ENCODE measurements at regions not wholly inside any gene's neighbourhood (a gene's known extent, or its start where the extent isn't known, plus 50 kb on each side); places are given as distances from the start of the nearest gene placed in this dataset.

- Mint-ChIP-seq H3K4me1 (ENCODE audit: low read depth) (no peaks in the 10 kb centered on the region), H3K36me3 (ENCODE audit: low read depth) (no peaks in the 10 kb centered on the region), H3K27ac (ENCODE audit: unreplicated experiment) (no peak overlapping the region), H3K4me3 (ENCODE audit: unreplicated experiment) (no peak overlapping the region), H3K9me3 (ENCODE audit: low read depth) (peaks cover 2% of the 10 kb centered on the region), H3K27me3 (ENCODE audit: low read depth) (peaks cover 21% of the 10 kb centered on the region)
- no peak for TF ChIP-seq CTCF (IDR thresholded peaks at IDR 0.05)
- peak; percentile 59 for DNase-seq (ENCODE audit: low spot score)
Measured at GRCh38 chr13:112165712-112166111, 98.8 kb downstream of the SOX1 start.

DNA sequence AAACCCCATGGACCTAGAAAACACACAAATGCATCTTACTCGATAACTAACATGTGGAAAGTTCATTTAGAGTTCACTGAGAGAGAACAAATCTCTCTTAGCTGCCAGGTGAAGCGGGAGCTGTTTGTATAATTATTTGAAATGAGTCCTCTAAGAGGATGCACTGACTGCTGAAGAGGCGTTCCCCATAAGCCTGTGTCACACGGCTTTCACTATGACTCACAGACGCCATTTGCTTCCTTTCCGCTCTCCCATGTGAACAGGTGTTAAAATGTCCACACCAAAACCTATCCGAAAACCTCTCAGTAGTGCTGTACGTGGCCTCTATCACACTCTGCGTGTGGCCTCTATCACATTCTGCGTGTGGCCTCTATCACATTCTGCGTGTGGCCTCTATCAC lies 101.8 kb downstream of the SOX1 start:
- Mint-ChIP-seq H3K9me3 (ENCODE audit: low read depth) (peaks cover 9% of the 10 kb centered on the region), H3K4me3 (ENCODE audit: unreplicated experiment) (no peak overlapping the region), H3K27ac (ENCODE audit: unreplicated experiment) (no peak overlapping the region), H3K27me3 (ENCODE audit: low read depth) (peaks cover 9% of the 10 kb centered on the region), H3K36me3 (ENCODE audit: low read depth) (no peaks in the 10 kb centered on the region), H3K4me1 (ENCODE audit: low read depth) (no peaks in the 10 kb centered on the region)
- no peak for TF ChIP-seq CTCF (IDR thresholded peaks at IDR 0.05)
- no peak for DNase-seq (ENCODE audit: low spot score)

- peaks cover 6% of the 10 kb centered on the region for H3K27me3 Mint-ChIP-seq (ENCODE audit: low read depth)
- no peaks in the 10 kb centered on the region for H3K36me3 Mint-ChIP-seq (ENCODE audit: low read depth)
- H3K4me3 Mint-ChIP-seq (ENCODE audit: unreplicated experiment): no peak overlapping the region
- peaks cover 17% of the 10 kb centered on the region for H3K9me3 Mint-ChIP-seq (ENCODE audit: low read depth)
- no peak for DNase-seq (ENCODE audit: low spot score)
- no peak overlapping the region for H3K27ac Mint-ChIP-seq (ENCODE audit: unreplicated experiment)
- no peaks in the 10 kb centered on the region for H3K4me1 Mint-ChIP-seq (ENCODE audit: low read depth)
- TF ChIP-seq CTCF (IDR thresholded peaks at IDR 0.05): no peak
Measured at GRCh38 chr13:112169941-112170822, 103.2 kb downstream of the SOX1 start.

DNA sequence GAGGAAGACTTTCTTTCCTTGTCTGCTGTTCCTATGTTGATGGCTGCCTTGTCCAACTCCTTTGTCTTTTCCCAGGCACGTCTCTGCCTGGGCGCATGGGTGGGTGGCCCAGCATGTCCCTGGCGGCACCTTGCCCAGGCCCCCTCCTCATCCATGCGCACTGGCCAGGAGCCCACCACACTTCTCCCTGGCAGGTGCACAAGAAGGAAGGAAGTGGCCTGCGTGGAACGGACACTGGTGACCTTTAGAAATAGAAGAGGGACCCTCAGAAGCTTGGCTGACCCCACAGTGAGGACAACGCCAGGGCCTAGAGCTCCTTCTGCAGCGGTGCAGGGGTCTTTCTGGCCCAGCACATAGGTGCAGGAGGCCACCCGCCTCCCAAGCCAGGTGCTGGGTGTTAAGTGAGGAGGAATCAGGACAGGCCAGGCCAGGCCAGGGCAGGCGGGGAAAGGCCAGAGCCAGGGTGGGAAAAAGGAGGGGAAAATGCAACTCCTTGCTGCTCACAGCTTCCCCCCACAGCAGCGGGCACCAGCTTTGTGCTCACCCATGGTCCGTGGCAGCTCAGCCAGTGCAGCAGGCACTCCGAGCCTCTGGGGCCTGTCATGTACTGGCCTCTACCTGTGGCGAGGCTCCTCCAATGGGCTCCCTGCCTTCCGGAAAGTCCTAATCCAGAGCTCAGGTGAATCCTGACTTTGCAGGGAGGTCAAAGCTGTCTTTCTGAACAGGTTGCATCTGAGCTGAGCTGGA lies 104.0 kb downstream of the SOX1 start:
- Mint-ChIP-seq H3K27ac (ENCODE audit: unreplicated experiment) (no peak overlapping the region), H3K4me1 (ENCODE audit: low read depth) (no peaks in the 10 kb centered on the region), H3K27me3 (ENCODE audit: low read depth) (peaks cover 5% of the 10 kb centered on the region), H3K9me3 (ENCODE audit: low read depth) (peaks cover 17% of the 10 kb centered on the region), H3K36me3 (ENCODE audit: low read depth) (no peaks in the 10 kb centered on the region), H3K4me3 (ENCODE audit: unreplicated experiment) (no peak overlapping the region)
- TF ChIP-seq CTCF (IDR thresholded peaks at IDR 0.05): no peak
- no peak for DNase-seq (ENCODE audit: low spot score)

GRCh38 chr13:112171570-112171965 lies 104.6 kb downstream of the SOX1 start:
- TF ChIP-seq CTCF (IDR thresholded peaks at IDR 0.05): no peak
- DNase-seq (ENCODE audit: low spot score): no peak
- no peak overlapping the region for H3K27ac Mint-ChIP-seq (ENCODE audit: unreplicated experiment)
- H3K36me3 Mint-ChIP-seq (ENCODE audit: low read depth): no peaks in the 10 kb centered on the region
- no peak overlapping the region for H3K4me3 Mint-ChIP-seq (ENCODE audit: unreplicated experiment)
- no peaks in the 10 kb centered on the region for H3K4me1 Mint-ChIP-seq (ENCODE audit: low read depth)
- peaks cover 17% of the 10 kb centered on the region for H3K9me3 Mint-ChIP-seq (ENCODE audit: low read depth)
- peaks cover 3% of the 10 kb centered on the region for H3K27me3 Mint-ChIP-seq (ENCODE audit: low read depth)

All from chondrocyte (in vitro differentiated cells).